HFFc6 (cell line): ENCODE measurements at regions not wholly inside any gene's neighbourhood (a gene's known extent, or its start where the extent isn't known, plus 50 kb on each side); places are given as distances from the start of the nearest gene placed in this dataset.

ENCODE experiments used
- DNase-seq: peaks from one replicate; pipeline ENCODE4 v3.0.0-alpha.2; 2018
- H3K27ac Mint-ChIP-seq: 2 replicates; pipeline ENCODE4 v1.8.0; 2020; ENCODE audit warnings: mild to moderate bottlenecking, mixed read lengths
- H3K27me3 Mint-ChIP-seq: 2 replicates; pipeline ENCODE4 v1.8.0; 2021; ENCODE audit warnings: mild to moderate bottlenecking, moderate library complexity, mixed read lengths; ENCODE audit not compliant: insufficient read depth
- H3K36me3 Mint-ChIP-seq: 2 replicates; pipeline ENCODE4 v1.8.0; 2021; ENCODE audit warnings: low read depth, mixed read lengths
- H3K4me1 Mint-ChIP-seq: 2 replicates; pipeline ENCODE4 v1.8.0; 2020; ENCODE audit warnings: low read depth, mixed read lengths
- H3K4me3 Mint-ChIP-seq: 2 replicates; pipeline ENCODE4 v1.8.0; 2020; ENCODE audit warnings: mild to moderate bottlenecking, moderate library complexity, mixed read lengths
- H3K9me3 Mint-ChIP-seq: 2 replicates; pipeline ENCODE4 v1.8.0; 2020; ENCODE audit warnings: mild to moderate bottlenecking, mixed read lengths
- CTCF ChIP-seq: fragments of 200-600 bp; sonication (generic); IDR thresholded peaks from 2 replicates; pipeline ENCODE4 v1.5.0; 2021; ENCODE audit warnings: antibody characterized with exemption, mild to moderate bottlenecking

GRCh38 chr1:101323535-101323934, 86.7 kb downstream of the S1PR1 start:
- TF ChIP-seq CTCF, result no peak
- H3K36me3 Mint-ChIP-seq, result no peaks in the 10 kb centered on the region
- peaks cover 20% of the 10 kb centered on the region for H3K27me3 Mint-ChIP-seq
- no peak overlapping the region for H3K4me3 Mint-ChIP-seq
- H3K27ac Mint-ChIP-seq, result no peak overlapping the region
- no peak for DNase-seq
- H3K4me1 Mint-ChIP-seq, result no peaks in the 10 kb centered on the region
- H3K9me3 Mint-ChIP-seq, result no peaks in the 10 kb centered on the region

- no peak for TF ChIP-seq CTCF
- DNase-seq, result no peak
- Mint-ChIP-seq H3K36me3 (no peaks in the 10 kb centered on the region), H3K4me3 (no peak overlapping the region), H3K27me3 (peaks cover 20% of the 10 kb centered on the region), H3K27ac (no peak overlapping the region), H3K9me3 (no peaks in the 10 kb centered on the region), H3K4me1 (no peaks in the 10 kb centered on the region)
Observed at GRCh38 chr1:101325144-101325543, 88.3 kb downstream of the S1PR1 start.

GRCh38 chr1:101330427-101331130, 93.8 kb downstream of the S1PR1 start:
- H3K27ac Mint-ChIP-seq, result no peak overlapping the region
- H3K36me3 Mint-ChIP-seq, result no peaks in the 10 kb centered on the region
- no peak for TF ChIP-seq CTCF
- peaks cover 17% of the 10 kb centered on the region for H3K27me3 Mint-ChIP-seq
- H3K9me3 Mint-ChIP-seq, result no peaks in the 10 kb centered on the region
- no peak for DNase-seq
- H3K4me1 Mint-ChIP-seq, result no peaks in the 10 kb centered on the region
- no peak overlapping the region for H3K4me3 Mint-ChIP-seq

- Mint-ChIP-seq H3K36me3 (no peaks in the 10 kb centered on the region), H3K9me3 (no peaks in the 10 kb centered on the region), H3K4me1 (no peaks in the 10 kb centered on the region), H3K4me3 (no peak overlapping the region), H3K27me3 (peaks cover 20% of the 10 kb centered on the region), H3K27ac (no peak overlapping the region)
- no peak for TF ChIP-seq CTCF
- DNase-seq, result no peak
Observed at GRCh38 chr1:101331794-101332193, 95.0 kb downstream of the S1PR1 start.

- H3K27ac Mint-ChIP-seq, result no peak overlapping the region
- H3K9me3 Mint-ChIP-seq, result no peaks in the 10 kb centered on the region
- no peak overlapping the region for H3K4me3 Mint-ChIP-seq
- no peaks in the 10 kb centered on the region for H3K4me1 Mint-ChIP-seq
- DNase-seq, result no peak
- H3K36me3 Mint-ChIP-seq, result no peaks in the 10 kb centered on the region
- TF ChIP-seq CTCF, result no peak
- peaks cover 17% of the 10 kb centered on the region for H3K27me3 Mint-ChIP-seq
Observed at GRCh38 chr1:101332633-101333032, 95.8 kb downstream of the S1PR1 start.
